ENCODE measurements at regions not wholly inside any gene's neighbourhood (a gene's known extent, or its start where the extent isn't known, plus 50 kb on each side); places are given as distances from the start of the nearest gene placed in this dataset.

DNA sequence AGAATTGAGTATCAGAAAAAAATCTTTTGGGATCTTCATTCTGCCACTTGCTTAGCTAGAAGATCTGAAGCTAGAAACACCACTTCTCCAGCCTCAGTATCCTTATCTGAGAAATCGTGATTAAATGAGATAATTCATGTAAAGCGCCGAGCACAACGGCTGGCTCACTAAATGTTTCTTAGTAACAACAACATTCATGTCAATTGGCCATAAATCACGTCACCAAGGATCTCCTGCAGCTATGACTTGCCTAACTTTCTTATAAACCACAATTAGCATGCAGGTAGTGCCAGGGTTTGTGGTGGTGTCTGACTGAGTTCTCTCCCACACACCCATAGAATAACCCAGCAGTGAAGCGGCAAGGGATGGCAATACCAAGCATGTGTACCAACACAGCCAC, 501.3 kb downstream of the EFNB2 start:
- DNase-seq (ENCODE audit: low read depth): no peak

DNA sequence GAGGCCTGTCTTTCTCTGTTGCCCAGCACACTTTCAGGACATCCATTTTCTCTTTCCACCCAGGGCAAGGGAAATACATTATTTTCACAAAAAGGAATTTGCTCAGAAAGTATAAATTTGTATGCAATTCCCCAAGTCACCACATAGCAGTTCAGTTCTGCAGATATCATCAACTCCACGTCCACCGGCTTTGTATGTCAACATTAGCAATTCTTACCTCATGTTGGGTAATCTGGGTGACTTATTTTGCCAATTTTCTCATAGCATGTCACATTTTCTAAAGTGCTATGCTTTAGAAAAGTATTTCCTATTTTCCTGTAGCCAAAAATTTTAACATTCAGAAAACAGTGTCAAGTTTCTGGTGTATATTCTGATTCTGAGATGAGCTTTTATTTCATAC, 501.8 kb downstream of the EFNB2 start:
- no peak for DNase-seq (ENCODE audit: low read depth)

DNA sequence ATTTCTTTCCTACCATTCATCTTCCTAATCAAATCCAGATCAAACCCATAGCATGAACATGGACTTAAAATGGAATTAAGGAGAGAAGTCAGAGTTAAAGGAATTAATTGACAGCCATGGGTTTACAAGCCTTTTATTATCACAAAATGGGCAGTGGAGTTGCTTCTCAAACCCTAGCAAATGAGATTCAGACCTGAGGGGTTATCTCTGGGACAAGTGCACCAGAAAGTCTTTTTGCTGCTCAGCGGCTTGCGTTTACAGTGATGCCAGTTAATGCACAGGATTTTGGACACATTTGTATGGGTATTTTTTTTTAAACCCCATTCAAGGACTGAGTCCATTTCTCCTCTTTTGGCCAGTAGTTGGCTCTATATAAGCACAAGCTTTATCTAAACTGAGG, 503.0 kb downstream of the EFNB2 start:
- DNase-seq (ENCODE audit: low read depth): no peak

DNA sequence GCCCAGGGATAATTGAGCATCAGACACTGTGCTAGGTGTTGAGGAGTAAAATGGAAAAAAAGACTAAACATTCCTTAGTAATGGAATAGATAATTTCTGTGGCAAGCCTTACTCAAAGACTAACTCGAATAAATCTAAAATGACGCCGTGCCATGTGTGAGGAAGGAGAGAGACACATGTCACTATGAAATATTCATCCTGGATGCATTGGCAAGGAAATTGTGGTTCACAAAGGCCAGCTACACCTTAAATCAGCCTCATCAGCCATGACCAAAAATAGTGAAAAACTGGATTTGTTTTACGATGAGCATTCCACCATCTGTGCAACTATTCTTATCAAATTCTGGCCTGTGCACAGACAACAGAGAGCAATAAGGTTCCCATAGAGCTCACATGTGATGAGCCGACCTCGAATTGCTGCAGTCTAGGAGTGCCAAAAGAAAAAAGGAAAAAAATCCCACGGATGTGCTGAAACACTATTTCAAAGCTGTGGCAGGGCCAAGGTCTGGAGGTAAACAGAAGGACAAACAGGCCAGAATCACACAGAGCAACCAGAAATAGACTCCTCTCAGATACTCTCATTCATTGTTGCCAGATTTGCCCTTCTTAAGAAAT, 505.7 kb downstream of the EFNB2 start:
- DNase-seq (ENCODE audit: low read depth): no peak

DNA sequence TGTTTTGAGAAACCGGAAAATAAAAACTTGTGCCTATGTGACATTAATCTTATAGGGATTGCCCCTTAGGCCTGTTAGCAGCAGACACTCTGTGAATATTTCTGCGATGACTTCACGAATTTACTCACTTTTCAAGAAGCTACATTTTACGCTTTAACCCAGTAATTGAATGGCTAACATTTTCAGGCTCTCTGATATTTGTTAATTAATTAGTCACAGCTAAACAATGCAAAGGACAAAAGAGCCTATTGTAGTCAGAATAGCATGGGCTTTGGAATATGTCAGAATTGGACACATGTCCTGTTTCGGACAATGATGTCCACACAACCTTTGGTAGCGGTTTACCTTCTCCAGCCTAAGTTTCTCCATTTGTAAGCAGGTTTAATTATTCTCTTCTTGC, 506.6 kb downstream of the EFNB2 start:
- no peak for DNase-seq (ENCODE audit: low read depth)

DNA sequence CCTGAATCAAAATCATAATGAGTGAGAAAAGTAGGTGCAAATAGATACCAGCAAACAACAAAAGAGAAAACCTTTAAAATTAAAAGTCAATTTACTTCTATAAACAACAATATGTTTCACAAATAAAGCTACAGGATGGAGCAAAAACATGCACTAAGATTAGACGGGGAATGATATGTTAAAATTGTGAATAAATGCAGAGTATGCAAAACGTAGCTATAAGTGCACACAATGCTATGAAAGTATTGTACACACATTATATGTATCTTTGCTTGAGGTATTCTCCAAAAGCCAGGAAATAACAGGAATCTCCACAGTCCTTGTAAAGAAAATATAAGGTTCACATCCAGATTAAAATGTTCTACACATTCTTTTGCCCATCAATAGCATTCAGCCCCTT, 523.9 kb downstream of the EFNB2 start:
- DNase-seq (ENCODE audit: low read depth): no peak

DNA sequence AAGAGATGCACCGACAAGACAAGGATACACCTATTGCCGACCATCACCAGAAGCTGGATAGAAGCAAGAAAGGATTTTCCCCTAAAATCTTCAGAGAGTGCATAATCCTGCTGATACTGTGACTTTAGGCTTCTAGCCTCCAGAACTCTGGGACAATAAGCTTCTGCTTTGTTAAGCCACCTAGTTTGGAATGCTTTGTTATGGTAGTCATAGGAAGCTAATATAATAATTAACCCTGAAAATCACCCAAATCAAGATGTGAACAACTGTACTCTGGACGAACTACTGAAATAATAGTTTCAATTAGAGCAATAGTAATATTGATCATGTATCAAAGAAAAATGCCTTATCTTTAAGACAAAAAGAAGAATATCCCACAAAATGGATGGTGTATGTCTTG, 524.6 kb downstream of the EFNB2 start:
- no peak for DNase-seq (ENCODE audit: low read depth)

DNA sequence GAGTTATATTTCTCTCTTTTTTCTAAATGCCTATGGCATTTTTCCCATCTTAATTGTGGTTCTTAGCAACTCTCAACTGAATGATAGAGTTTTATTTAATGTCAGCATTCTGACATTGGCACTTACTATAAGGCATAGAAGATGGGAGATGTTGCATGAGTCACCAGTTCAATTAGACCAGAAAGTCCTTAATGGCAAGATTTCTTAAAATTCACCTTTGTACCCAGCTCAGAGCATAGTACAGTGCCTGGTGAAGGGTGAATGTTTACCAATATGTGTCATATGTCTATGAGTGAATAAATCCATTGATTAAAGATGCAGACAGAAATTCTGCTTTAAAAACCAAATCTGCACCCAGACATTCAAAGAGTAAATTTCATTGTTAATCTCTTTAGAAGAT, 526.9 kb downstream of the EFNB2 start:
- DNase-seq (ENCODE audit: low read depth): no peak

DNA sequence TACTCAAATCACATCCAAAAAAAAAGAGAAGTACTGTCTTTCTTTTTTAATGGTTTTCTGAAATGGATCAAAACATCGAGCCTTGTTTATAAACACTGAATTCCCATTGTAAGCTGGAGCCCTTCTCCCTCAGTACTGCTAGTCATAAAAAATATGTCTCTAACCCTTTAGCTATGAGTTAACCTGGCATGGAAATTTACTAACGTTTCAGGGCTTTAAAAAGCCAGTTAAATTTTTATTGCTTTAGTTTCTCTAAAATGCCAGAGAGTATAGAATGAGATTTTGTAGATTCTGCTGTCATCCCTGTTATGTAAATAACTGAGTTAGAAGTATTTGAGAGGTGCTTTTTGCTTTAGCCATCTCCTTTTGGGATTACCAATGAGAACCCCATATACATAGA, 528.3 kb downstream of the EFNB2 start:
- DNase-seq (ENCODE audit: low read depth): no peak

DNA sequence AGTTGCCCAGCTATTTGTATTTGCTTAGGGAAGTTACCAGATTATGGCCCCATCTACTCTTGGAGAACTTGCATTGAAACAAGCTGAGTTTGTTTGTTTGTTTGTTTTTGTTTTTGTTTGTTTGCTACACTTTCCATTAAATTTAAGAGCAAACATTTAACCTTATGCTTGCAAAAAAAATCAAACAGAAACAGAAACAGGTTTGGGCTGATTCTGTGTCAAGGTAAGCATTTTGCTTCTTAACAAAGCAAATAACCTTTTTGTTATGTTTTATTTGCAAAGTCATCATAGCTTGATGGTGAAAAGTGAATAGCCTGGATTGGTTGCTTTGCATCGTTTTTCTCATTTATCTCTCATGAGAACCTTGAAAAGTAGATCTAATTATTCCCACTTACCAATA, 531.8 kb downstream of the EFNB2 start:
- DNase-seq (ENCODE audit: low read depth): no peak

DNA sequence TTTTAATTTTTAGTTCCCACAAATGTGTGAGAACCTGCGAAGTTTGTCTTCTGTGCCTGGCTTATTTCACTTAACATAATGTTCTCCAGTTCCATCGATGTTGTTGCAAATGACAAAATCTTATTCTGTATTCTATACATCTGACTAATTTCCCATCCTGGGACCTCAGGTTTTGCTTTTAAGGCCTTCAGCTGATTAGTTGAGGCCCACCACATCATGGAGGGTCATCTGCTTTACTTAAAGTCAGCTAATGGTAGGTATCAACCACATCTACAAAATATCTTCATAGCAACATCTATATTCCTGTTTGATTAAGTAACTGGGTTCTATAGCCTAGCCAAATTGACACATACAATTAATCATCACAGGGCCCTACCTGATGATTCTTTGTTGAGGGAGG, 534.0 kb downstream of the EFNB2 start:
- DNase-seq (ENCODE audit: low read depth): no peak

DNA sequence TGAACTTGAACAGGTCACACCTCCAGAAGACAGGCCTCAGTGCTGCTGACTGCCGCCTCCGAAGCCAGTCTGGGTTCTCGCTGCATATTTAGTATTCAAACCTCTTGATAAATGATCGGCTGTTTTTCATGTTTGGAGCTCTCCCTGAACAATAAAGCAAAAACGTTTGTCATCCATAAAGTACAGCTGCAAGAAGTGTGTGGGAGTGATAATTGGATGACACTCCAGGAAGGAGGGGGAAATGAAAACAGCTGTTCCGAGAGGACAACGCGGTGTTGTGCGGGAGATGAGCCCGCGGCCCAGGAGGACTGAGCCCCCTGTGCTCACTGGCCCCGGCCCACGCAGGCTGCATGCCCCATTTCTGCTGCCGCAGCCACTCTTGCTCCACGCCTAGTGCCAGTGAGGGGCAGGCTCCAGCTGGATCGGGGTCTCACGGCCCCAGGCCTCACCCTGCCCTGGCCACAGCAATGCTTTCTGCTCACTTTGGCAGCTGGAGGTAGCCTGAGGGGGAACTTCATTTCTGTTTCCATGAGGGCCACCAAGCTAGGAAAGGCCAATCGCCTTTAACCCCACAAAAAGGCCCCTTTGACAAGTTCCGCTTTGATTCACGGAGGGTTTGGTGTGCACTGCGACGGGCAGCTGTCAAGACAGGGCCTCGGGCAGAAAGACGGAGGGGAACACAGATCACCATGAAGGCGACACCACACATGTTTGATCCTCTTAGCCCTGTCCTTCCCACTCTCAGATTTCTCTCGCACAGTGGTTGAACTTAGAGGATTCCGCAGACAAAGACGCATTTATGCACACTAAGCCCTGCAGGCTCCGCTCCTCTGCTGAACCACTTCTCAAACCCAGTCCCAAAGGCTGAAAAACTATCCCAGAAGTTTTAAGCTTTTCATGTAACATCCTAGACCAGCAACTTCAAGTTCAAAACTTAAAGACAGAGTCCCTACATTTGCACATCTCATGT, 537.6 kb downstream of the EFNB2 start:
- no peak for DNase-seq (ENCODE audit: low read depth)

DNA sequence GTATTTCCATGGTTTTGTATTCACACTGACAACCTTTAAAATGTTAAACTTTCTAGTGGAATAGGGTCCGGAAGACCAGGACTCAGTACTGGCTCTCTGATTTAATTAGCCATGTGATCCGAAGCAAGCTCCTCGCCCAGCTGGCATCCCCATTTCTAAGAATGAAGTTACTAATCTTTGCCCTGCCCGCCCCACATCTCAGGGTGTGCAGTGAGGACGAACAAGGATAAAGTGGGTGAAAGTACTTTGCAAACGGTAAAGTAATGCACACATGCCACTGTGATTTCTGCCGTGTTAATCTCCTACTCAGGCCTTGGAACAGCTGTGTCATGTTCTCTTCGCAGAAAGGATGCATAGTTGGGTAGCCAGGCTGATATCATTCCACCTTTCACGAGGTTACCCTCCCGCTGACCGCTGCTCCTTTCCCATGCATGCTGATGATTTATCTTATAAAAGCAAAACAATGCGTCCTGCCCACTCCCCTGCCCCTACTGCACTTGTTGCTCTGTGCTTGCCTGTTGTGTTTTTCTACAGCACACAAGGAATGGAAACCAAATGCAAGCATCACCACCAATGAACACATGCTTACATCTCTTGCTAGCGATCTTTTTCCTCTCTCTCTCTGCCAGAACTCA, 539.0 kb downstream of the EFNB2 start:
- no peak for DNase-seq (ENCODE audit: low read depth)

DNA sequence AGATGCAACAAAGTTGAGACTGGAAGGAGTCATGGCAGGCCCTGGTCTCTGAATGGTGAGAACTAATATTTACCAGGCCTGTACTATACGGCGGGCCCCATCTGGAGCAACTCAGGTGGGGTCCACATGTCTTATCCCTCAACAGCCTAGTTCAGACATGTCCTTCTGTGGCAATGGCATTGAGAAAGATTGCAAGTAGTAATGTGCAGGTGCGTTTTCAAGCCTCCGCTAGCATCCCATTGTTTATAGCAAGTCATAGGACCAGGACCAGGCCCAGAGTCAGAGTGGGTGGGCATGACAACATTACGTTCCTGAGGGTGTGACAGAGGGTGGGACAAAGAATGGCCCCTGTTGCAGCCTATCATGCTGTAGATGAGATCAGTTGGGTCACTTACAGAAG, 541.1 kb downstream of the EFNB2 start:
- DNase-seq (ENCODE audit: low read depth): no peak

DNA sequence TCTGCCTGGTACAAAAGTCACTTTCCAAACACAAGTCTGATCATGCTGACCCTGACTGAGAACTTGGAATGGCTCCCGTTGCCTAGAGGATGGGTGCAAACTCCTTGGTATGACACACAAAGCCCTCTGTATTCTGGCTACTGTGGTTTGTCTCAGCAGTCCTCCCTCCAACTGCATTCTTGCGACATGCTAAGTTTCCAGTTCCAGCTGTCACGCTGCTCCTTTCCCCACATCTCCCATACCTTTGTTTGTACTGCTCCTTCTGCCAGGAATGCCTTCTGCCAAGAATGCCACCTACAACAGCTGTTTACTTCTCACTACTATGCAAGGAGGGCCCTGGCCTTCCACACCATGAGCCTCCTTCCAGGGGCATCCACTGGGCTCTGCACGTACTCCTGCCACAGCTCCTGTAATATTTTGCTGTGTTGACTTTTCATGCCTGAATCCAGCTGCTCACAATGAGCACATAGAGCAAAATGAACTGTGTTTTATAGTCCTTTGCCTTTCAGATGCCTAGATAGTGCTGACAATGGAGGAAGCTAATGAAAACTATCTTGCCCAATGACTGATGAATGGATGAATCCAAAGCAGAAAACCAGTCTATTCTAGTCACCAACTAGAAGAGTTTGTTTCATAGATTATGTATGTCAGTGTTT, 543.7 kb downstream of the EFNB2 start:
- no peak for DNase-seq (ENCODE audit: low read depth)

DNA sequence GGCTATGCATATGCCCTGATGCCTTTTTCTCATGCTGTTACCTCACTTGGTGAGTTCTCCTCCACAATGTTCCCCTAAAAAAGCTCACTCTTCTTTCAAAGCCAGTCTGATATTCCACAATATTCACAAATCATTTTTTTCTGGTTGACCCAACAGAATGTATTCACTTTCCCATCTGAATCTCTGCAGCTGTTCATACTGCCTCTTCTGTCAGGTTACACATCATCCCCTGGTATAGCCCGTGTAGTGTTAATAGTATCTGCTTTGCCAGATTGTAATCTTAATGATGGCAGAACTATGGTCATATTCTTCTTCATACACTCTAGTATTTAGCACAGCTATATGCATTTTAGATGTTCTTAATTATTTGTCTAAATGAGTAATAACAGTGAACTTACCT, 544.3 kb downstream of the EFNB2 start:
- DNase-seq (ENCODE audit: low read depth): no peak

DNA sequence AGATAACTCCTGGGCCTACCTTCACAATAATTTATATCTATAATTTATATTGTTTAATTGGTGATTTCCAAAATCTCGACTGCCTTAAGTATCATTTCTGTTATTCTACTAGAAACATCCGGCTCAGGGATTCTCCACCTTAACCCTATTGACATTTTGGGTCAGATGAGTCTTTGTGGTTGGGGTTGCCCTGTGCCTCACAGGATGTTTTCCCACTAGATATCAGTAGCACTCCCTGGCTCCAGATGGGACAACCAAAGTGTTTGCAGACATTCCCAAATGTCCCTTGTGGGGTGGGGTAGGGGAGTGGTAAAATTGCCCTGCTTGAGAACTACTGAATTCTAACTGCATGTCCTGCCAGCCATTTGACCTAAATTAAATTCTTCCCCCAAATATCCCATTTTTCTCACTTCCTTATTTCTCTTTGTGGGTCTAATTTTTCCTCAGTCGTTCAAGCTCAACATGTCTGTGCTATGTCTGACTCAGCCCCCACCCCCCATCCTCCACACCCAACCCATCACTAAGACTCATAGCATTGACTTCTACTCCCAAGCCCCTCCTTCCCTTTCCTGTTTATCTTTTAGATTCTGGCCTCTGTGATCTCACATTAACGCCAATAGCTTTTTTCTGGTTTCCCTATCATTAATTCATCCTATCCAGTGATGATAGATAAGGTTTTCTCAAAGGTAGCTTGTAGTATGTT, 545.1 kb downstream of the EFNB2 start:
- no peak for DNase-seq (ENCODE audit: low read depth)

DNA sequence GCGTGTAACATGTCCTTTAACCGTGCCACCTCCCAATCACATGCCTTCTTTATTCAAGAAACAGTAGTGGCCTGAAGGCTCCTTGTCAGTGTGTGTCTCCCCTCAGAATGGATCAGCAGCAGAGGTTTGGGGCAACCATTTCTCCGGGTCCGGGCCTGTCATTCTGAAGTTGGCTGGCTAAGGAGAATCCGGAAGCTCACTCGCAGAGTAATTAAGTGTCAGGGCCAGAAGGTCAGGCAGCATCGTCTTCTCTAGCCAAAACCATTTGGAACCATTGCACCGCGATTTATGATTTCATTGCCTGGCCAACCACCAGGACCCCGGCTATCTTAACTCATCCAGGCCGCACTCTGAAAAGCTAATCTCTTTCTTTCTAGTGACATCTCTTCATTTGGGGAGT, 550.8 kb downstream of the EFNB2 start:
- no peak for DNase-seq (ENCODE audit: low read depth)

DNA sequence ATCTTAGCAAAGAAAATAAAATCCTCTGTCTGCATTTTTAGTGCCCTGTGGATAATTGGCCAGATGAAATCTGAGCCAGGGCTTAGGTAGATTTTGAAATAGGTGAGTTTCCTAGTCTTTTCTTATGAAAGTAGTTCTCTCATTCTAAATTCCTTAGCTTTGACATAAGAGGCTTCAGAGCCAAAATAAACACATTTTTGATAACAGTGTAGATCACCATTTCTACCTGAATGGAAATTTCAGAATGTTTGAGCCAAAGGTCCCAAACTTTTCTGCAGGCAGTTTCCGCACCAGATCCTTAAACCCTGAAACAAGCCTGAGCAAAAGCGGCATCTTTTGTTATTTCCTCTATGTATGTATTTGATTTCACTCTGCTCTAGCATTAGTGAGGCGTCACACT, 551.2 kb downstream of the EFNB2 start:
- no peak for DNase-seq (ENCODE audit: low read depth)

DNA sequence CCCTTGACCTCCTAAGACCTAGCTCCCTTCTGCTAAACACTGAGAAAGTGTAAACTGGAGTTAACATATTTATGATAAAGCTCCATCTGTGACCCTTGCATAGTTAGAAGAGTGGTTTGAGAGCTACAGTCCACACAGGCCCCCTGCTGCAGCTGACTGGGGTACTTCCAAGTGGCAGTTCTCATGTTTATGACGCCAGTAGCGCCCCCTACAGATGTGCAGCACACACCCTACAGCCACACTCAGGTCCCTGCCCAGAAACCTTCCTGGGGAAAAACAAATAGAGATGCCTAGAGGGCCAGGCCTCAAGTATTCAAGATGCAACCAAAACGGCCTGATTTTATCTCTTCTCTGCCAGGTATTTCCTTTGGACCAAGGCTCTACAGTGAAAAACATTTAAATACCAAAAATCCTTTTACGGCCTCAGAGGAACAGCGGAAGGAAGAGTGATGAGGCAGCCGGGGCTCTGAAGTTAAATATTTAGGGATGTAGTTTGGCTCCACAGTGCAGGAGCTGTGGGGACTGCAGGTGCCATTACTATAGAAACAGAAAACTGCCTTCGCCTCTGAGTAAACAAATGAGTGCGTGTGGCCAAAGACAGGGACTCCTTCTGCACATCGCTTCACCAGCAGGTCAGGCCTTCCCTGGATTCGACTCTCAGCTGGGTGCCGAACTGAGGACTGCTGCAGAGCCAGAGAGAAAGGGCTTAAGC, 553.1 kb downstream of the EFNB2 start:
- no peak for DNase-seq (ENCODE audit: low read depth)

Data from stimulated activated CD8-positive, alpha-beta memory T cell treated with anti-CD3 and anti-CD28 coated beads, Interleukin-7, amount 100 ng/mL, for 24 hours (primary cell).